ENCODE measurements at regions not wholly inside any gene's neighbourhood (a gene's known extent, or its start where the extent isn't known, plus 50 kb on each side); places are given as distances from the start of the nearest gene placed in this dataset.

- ATAC-seq (no peak), FAIRE-seq (no peak), DNase-seq (ENCODE audit: low read depth, low spot score) (no peak)
- no peak overlapping the region for H3K9ac ChIP-seq (ENCODE audit: control insufficient read depth, insufficient read depth, low read length)
- H3K4me2 ChIP-seq (ENCODE audit: control insufficient read depth, insufficient read depth), result no peak overlapping the region
- in situ Hi-C loops (cut with MboI) (no loop called here), intact Hi-C loops (cut with micrococcal nuclease; ENCODE audit: unreplicated experiment) (no loop called here)
- H3K27me3 ChIP-seq (replicated peaks in 1 of 2; ENCODE audit: control insufficient read depth in 2 of 2, insufficient read depth in 2 of 2, low read length in 1 of 2), result peaks cover 0 to 1% of the 10 kb centered on the region in 2 experiments; a peak in 3 of 4 replicates
- 2% methylated on average over 3 of the region's 3 CpGs for WGBS (ENCODE audit: insufficient coverage, insufficient replicate concordance, low lambda C conversion rate, missing lambda C conversion rate)
- SMC1A ChIA-PET (ENCODE audit: uncharacterized antibody, unreplicated experiment), result no interaction called here
- RAD21 ChIA-PET (ENCODE audit: unreplicated experiment), result no interaction called here
- no peak overlapping the region for H3K4me3 ChIP-seq
- H3K36me3 ChIP-seq (ENCODE audit: control insufficient read depth in 2 of 2, insufficient read depth in 2 of 2, low read length in 1 of 2), result no peaks in the 10 kb centered on the region
- POLR2A ChIA-PET, result no interaction called here
- no TSS peak for BruUV-seq (replicated peaks)
- H3K4me1 ChIP-seq (ENCODE audit: control insufficient read depth, insufficient read depth, low read length), result no peaks in the 10 kb centered on the region
- CTCF ChIA-PET, result no interaction called here
- H3K79me2 ChIP-seq (ENCODE audit: control insufficient read depth, insufficient read depth, low read length), result no peaks in the 10 kb centered on the region
- no peaks in the 10 kb centered on the region for H3K9me3 ChIP-seq (replicated peaks; ENCODE audit: control insufficient read depth, insufficient read depth, low read length)
- no peak overlapping the region for H3K27ac ChIP-seq (ENCODE audit: control insufficient read depth, insufficient read depth)
- H4K20me1 ChIP-seq (ENCODE audit: control insufficient read depth, insufficient read depth), result no peaks in the 10 kb centered on the region
- H2AFZ ChIP-seq (ENCODE audit: control insufficient read depth, low read depth, low read length), result no peak overlapping the region
- TF ChIP-seq SMAD5 (IDR thresholded peaks at IDR 0.05; ENCODE audit: low read depth), result no peak
- TF ChIP-seq TARDBP (IDR thresholded peaks at IDR 0.05; ENCODE audit: borderline replicate concordance), result no peak
- TF ChIP-seq, protein P1, sequence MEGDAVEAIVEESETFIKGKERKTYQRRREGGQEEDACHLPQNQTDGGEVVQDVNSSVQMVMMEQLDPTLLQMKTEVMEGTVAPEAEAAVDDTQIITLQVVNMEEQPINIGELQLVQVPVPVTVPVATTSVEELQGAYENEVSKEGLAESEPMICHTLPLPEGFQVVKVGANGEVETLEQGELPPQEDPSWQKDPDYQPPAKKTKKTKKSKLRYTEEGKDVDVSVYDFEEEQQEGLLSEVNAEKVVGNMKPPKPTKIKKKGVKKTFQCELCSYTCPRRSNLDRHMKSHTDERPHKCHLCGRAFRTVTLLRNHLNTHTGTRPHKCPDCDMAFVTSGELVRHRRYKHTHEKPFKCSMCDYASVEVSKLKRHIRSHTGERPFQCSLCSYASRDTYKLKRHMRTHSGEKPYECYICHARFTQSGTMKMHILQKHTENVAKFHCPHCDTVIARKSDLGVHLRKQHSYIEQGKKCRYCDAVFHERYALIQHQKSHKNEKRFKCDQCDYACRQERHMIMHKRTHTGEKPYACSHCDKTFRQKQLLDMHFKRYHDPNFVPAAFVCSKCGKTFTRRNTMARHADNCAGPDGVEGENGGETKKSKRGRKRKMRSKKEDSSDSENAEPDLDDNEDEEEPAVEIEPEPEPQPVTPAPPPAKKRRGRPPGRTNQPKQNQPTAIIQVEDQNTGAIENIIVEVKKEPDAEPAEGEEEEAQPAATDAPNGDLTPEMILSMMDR (IDR thresholded peaks at IDR 0.05 in 2 of 3, conservative IDR thresholded peaks at IDR 0.05 in 1 of 3; ENCODE audit: control insufficient read depth in 2 of 3, extremely low read depth in 1 of 3, insufficient read depth in 1 of 3, low read depth in 3 of 3, low read length in 3 of 3), result no peak
- TF ChIP-seq JUND (IDR thresholded peaks at IDR 0.05; ENCODE audit: low read depth, low read length), result no peak
- no peak for TF ChIP-seq DPF2 (IDR thresholded peaks at IDR 0.05)
- TF ChIP-seq NBN (IDR thresholded peaks at IDR 0.05), result no peak
Observed at GRCh38 chr1:30260318-30260717, 463.1 kb downstream of the MATN1 start.

DNA sequence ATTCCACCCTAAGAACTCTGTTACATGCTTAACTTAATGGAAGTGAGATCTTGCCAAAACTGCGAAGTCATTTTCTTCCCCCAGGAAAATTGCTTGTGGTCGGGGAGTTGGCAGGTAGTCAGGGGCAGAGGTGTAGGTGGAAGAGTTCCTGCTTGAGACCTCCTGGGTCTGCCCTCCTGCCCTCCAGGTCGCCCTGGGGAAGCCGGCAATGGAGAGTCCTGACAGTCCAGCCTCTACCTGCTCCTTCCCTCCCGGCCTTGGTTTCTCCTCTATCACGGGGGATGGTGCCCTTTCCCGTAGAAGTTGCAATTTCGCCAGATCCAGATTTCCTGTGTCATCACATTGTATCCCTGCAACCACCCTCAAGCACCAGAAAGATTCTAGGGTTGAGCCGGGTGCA, 463.8 kb downstream of the MATN1 start:
- intact Hi-C loops (cut with micrococcal nuclease; ENCODE audit: unreplicated experiment), result no loop called here

More for the DNA sequence above, 463.8 kb downstream of the MATN1 start:
- DNase-seq (ENCODE audit: low read depth, low spot score) (no peak), ATAC-seq (no peak), FAIRE-seq (no peak)
- no peaks in the 10 kb centered on the region for H3K9me3 ChIP-seq (replicated peaks; ENCODE audit: control insufficient read depth, insufficient read depth, low read length)
- H3K79me2 ChIP-seq (ENCODE audit: control insufficient read depth, insufficient read depth, low read length), result no peaks in the 10 kb centered on the region
- ChIA-PET POLR2A (no interaction called here), RAD21 (ENCODE audit: unreplicated experiment) (no interaction called here), CTCF (no interaction called here), SMC1A (ENCODE audit: uncharacterized antibody, unreplicated experiment) (no interaction called here)
- no peak overlapping the region for H3K4me3 ChIP-seq
- no peak overlapping the region for H3K27ac ChIP-seq (ENCODE audit: control insufficient read depth, insufficient read depth)
- no peak overlapping the region for H2AFZ ChIP-seq (ENCODE audit: control insufficient read depth, low read depth, low read length)
- no peak overlapping the region for H3K4me2 ChIP-seq (ENCODE audit: control insufficient read depth, insufficient read depth)
- H3K9ac ChIP-seq (ENCODE audit: control insufficient read depth, insufficient read depth, low read length), result no peak overlapping the region
- 30% methylated on average over 9 of the region's 9 CpGs for whole genome bisulfite sequencing (ENCODE audit: insufficient coverage, insufficient replicate concordance, low lambda C conversion rate, missing lambda C conversion rate)
- TF ChIP-seq IRF3 (IDR thresholded peaks at IDR 0.05), result no peak
- no peak for TF ChIP-seq CREM (IDR thresholded peaks at IDR 0.05; ENCODE audit: low read depth)
- TF ChIP-seq ZZZ3 (IDR thresholded peaks at IDR 0.05; ENCODE audit: control insufficient read depth, insufficient read length, low read depth), result no peak
- TF ChIP-seq POLR2A (IDR thresholded peaks at IDR 0.05; ENCODE audit: low read depth, low read length), result no peak
- TF ChIP-seq SPI1 (IDR thresholded peaks at IDR 0.05; ENCODE audit: borderline replicate concordance, insufficient read depth, low read depth, low read length), result no peak
- no peak for TF ChIP-seq POLR2AphosphoS5 (IDR thresholded peaks at IDR 0.05; ENCODE audit: low read length)
- TF ChIP-seq SIX5 (IDR thresholded peaks at IDR 0.05; ENCODE audit: low read depth, low read length, severe bottlenecking), result no peak
- in situ Hi-C loops (cut with MboI), result no loop called here
- H3K27me3 ChIP-seq (replicated peaks in 1 of 2; ENCODE audit: control insufficient read depth in 2 of 2, insufficient read depth in 2 of 2, low read length in 1 of 2), result peaks cover 0 to 1% of the 10 kb centered on the region in 2 experiments; a peak in 2 of 4 replicates
- no peaks in the 10 kb centered on the region for H3K36me3 ChIP-seq (ENCODE audit: control insufficient read depth in 2 of 2, insufficient read depth in 2 of 2, low read length in 1 of 2)
- BruUV-seq (replicated peaks), result no TSS peak
- no peaks in the 10 kb centered on the region for H4K20me1 ChIP-seq (ENCODE audit: control insufficient read depth, insufficient read depth)
- no peaks in the 10 kb centered on the region for H3K4me1 ChIP-seq (ENCODE audit: control insufficient read depth, insufficient read depth, low read length)
